ENCODE measurements at regions not wholly inside any gene's neighbourhood (a gene's known extent, or its start where the extent isn't known, plus 50 kb on each side); places are given as distances from the start of the nearest gene placed in this dataset.

DNA sequence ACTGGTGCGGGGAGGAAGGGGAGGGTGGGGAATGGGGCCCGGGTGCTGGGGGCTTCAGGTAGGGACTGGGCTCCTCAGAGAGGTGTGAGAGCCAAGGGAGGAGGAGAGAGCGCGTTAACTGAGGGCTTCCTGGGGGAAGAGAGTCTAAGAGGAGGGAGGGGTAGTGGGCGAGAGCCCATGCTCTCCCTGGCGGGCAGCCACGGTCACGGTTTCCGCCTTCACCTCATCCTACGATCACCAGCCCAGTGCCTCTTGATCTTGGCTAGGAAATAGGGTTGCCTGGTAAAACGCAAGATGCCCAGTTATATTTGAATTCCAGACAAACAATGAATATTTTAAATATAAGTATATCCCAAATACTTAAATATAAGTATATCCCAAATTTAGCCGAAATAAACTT lies 60.8 kb upstream of the GRPEL1 start:
- no peak for DNase-seq
- no peak for ATAC-seq
- intact Hi-C loops (cut with micrococcal nuclease), result no loop called here

DNA sequence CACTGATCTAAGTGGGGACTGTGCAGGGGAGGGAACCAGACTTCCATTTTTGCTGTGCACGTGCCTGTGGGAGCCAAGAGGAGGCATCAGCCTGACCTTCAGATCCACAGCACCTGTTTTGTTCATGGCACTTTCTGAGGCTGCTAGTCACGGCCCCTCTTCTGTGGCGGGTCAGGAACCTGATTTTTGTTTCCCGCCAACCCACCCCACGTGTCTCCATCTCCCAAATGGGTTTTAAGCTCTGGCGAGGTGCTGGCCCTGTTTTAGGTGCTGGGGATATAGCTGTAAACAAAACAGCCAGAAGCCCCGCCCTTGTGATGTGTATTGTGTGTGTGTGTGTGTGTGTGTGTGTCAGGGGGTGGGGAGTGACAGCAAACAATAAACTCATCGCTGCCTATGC lies 60.4 kb upstream of the GRPEL1 start:
- intact Hi-C loops (cut with micrococcal nuclease), result no loop called here
- DNase-seq (no peak), ATAC-seq (no peak)

- intact Hi-C loops (cut with micrococcal nuclease), result no loop called here
- ATAC-seq (no peak), DNase-seq (no peak)
Measured at GRCh38 chr4:7127576-7127975, 59.7 kb upstream of the GRPEL1 start.

DNA sequence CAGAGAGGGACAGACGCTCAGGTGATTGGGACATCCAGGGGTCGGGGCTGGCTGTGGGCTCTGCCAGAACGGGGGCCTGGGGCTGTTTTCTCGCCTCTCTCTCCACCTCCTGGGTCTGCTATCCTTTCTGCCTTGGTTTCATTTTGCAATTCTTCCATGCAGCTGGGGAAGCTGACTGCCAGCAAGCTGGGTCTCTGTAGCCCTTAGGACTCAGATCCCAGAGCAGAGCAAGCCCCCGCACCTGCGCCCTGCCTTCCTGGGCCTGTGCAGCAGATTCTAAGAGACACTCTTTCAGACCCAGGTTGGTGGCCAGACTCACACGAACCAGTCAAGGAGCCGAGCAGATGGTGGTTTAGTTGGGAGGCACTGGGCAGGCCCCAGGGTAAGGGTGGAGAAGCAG lies 59.1 kb upstream of the GRPEL1 start:
- DNase-seq, result no peak
- intact Hi-C loops (cut with micrococcal nuclease), result no loop called here
- no peak for ATAC-seq

DNA sequence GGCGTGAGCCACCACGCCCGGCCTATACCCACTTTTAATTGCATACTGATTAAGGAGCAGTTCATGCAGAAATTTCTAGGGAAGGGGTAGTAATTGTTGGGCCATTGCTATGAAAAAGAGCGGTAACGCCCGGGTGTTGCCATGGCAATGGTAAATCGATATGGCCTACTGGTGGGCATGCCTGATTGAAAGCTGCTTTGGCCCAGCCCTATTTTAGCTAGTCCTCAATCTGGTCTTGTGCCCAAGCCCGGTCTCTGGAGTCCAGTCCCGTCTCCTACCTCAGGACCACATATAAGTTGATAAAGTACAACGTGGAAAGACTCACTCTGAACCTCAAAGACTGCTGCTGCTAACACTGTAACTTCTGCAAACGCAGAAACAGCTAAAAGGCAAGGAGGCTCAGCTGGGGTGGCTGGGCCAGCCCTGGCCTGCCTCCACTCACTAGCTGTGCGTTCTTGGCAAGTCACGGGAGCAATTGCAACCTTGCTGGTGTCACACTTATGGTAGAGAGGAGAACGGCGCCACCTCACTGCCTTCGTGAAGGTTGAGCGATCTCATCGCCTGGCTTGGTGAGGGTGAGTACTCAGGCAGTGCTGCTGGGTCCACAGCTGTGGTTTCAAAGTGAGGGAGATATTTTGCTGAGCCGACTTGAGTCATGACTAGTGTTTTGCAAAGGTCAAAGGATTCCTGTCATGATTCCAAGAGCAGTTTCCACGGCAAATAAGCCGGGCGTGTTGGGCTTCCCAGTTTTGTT lies 57.0 kb upstream of the GRPEL1 start:
- DNase-seq (no peak), ATAC-seq (peak; percentile 72)
- intact Hi-C loops (cut with micrococcal nuclease), result no loop called here

DNA sequence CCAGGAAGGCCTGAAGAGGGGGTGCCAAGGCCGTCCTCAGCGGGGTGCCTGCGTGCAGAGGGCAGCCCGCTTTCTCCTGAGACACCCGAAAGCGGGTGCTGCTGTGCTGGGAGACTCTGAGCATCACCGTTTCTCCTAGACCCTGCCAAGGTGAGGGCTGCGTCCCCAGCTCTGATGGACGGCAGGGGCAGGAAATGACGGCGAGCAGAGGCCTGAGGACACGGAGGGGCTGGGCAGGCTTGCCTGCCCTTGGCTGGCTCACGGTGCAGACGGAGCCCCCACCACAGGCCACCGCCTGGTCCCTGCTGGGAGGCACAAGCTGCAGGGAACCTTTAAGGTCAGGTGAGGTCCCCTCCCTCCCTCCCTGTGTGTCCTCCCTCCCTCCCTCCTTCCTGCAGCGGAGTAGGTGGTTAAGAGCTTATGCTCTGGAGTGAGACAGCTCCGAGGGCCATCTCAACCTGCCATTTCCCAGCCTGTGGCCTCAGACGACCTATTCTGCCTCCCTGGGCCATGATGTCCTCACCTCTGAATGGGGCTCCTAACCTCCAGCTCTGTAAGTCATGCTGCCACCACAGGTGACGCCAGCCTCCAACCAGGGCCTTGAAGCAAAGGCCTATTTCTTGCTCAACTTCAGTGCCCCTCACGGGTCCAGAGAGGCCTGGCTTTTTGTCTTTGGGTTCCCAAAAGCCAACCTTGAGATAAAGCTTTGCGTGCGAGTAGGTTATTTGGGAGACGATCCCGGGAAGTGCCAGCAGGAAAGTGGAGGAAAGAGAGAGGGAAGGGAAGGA lies 54.2 kb upstream of the GRPEL1 start:
- ATAC-seq, result no peak
- intact Hi-C loops (cut with micrococcal nuclease), result no loop called here
- DNase-seq, result no peak

DNA sequence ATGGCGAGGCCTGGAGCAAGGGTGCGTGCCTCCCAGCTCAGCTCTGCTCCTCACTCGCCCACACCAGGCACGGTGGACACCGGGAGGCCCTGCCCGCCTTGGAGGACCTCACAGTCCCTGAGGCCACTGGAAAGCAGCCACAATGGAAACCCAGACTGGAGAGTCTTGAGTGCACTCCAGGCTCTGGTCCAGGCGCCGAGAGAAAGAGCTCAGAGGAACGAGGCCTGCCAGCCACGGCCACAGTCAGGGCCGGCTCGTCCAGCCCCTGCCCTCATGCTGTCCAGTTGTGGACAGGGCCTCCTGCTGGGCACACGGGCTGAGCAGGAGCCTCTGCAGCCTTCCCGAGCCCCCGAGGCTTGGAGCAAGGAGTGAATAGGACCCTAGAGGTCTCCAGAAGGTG lies 53.3 kb upstream of the GRPEL1 start:
- ATAC-seq (peak; percentile 21), DNase-seq (no peak)
- intact Hi-C loops (cut with micrococcal nuclease), result no loop called here

- intact Hi-C loops (cut with micrococcal nuclease), result no loop called here
- DNase-seq (no peak), ATAC-seq (no peak)
Measured at GRCh38 chr4:7120341-7120740, 52.5 kb upstream of the GRPEL1 start.

GRCh38 chr4:7118013-7118832 lies 50.4 kb upstream of the GRPEL1 start:
- DNase-seq (no peak), ATAC-seq (no peak)
- intact Hi-C loops (cut with micrococcal nuclease), result no loop called here

Data from left ventricle myocardium superior (tissue), 1 donor.